ENCODE measurements at regions not wholly inside any gene's neighbourhood (a gene's known extent, or its start where the extent isn't known, plus 50 kb on each side); places are given as distances from the start of the nearest gene placed in this dataset.

- intact Hi-C loops (cut with DNase I; ENCODE audit: low total_unique reads) = no loop called here
- H3K4me3 ChIP-seq (ENCODE audit: low read depth, poor library complexity, severe bottlenecking) = no peak overlapping the region
- 61 to 84% methylated on average over 1 of the region's 1 CpG for WGBS, 2 donors
- TF ChIP-seq POLR2A (IDR thresholded peaks at IDR 0.05) = no peak
- TF ChIP-seq, protein P1, sequence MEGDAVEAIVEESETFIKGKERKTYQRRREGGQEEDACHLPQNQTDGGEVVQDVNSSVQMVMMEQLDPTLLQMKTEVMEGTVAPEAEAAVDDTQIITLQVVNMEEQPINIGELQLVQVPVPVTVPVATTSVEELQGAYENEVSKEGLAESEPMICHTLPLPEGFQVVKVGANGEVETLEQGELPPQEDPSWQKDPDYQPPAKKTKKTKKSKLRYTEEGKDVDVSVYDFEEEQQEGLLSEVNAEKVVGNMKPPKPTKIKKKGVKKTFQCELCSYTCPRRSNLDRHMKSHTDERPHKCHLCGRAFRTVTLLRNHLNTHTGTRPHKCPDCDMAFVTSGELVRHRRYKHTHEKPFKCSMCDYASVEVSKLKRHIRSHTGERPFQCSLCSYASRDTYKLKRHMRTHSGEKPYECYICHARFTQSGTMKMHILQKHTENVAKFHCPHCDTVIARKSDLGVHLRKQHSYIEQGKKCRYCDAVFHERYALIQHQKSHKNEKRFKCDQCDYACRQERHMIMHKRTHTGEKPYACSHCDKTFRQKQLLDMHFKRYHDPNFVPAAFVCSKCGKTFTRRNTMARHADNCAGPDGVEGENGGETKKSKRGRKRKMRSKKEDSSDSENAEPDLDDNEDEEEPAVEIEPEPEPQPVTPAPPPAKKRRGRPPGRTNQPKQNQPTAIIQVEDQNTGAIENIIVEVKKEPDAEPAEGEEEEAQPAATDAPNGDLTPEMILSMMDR (IDR thresholded peaks at IDR 0.05) = no peak
- DNase-seq (ENCODE audit: low spot score in 2 of 2) = no peak
Measured at GRCh38 chr13:75934889-75935288, 298.8 kb downstream of the LMO7 start.

- TF ChIP-seq, protein P1 (IDR thresholded peaks at IDR 0.05) = no peak
- TF ChIP-seq POLR2A (IDR thresholded peaks at IDR 0.05) = no peak
- no peak for DNase-seq (ENCODE audit: low spot score in 2 of 2)
- intact Hi-C loops (cut with DNase I; ENCODE audit: low total_unique reads) = no loop called here
- H3K4me3 ChIP-seq (ENCODE audit: low read depth, poor library complexity, severe bottlenecking) = no peak overlapping the region
- 75 to 82% methylated on average over 4 of the region's 4 CpGs for WGBS, 2 donors
Measured at GRCh38 chr13:75932636-75933035, 296.5 kb downstream of the LMO7 start.

DNA sequence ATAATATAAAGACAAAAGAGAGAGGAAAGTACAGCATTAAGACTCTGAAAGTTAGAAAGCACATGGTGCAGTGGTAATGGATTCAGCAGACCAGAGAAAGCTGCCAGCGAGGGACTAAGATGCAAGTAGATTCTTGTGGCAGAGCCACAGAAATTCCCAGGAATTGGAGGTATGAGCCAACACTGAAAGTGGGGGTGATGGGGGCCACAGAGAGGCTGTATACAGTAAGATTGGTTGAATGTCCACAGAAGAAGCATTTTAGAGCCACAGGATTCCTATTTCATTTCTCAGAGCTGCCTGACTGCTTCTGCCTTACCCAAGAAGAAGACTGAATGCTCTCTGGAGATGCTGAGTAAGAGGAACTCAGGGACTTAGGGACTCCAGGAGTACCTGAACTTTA, 295.0 kb downstream of the LMO7 start:
- TF ChIP-seq, protein P1 (IDR thresholded peaks at IDR 0.05) = no peak
- no peak for TF ChIP-seq POLR2A (IDR thresholded peaks at IDR 0.05)
- intact Hi-C loops (cut with DNase I; ENCODE audit: low total_unique reads) = no loop called here
- H3K4me3 ChIP-seq (ENCODE audit: low read depth, poor library complexity, severe bottlenecking) = no peak overlapping the region
- DNase-seq (ENCODE audit: low spot score in 2 of 2) = no peak
- 47 to 80% methylated on average over 1 of the region's 1 CpG for WGBS, 2 donors

GRCh38 chr13:75929076-75929475, 292.9 kb downstream of the LMO7 start:
- no peak overlapping the region for H3K4me3 ChIP-seq (ENCODE audit: low read depth, poor library complexity, severe bottlenecking)
- DNase-seq (ENCODE audit: low spot score in 2 of 2) = no peak
- intact Hi-C loops (cut with DNase I; ENCODE audit: low total_unique reads) = no loop called here
- TF ChIP-seq, protein P1 (IDR thresholded peaks at IDR 0.05) = no peak
- TF ChIP-seq POLR2A (IDR thresholded peaks at IDR 0.05) = no peak

DNA sequence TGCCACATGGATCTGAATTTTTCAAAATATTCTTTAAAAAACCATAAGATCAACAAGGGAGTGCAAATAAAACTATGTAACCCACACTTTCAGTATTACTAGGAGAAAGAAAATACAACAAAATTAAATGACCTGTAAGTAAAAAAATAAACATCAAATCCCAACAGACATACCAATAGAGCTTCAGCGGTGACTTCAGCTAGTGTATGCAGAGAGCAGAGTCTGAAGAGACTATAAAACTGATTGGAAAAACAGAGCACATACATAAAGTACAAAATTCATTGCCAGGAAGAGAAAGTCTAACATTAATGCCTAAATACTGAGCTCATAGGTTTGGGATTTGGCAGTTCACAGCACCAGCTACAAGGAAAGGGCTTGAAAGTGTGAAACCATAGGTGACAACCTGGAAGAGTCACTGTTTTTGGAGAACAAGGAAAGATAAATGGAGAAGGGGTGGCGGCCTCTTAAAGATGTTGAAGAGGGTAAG, 291.1 kb downstream of the LMO7 start:
- TF ChIP-seq POLR2A (IDR thresholded peaks at IDR 0.05) = no peak
- TF ChIP-seq, protein P1 (IDR thresholded peaks at IDR 0.05) = no peak
- 89% methylated on average over 2 of the region's 2 CpGs for WGBS, 2 donors

GRCh38 chr13:75920536-75920935, 284.4 kb downstream of the LMO7 start:
- no peak overlapping the region for H3K4me3 ChIP-seq (ENCODE audit: low read depth, poor library complexity, severe bottlenecking)
- no peak for DNase-seq (ENCODE audit: low spot score in 2 of 2)
- intact Hi-C loops (cut with DNase I; ENCODE audit: low total_unique reads) = no loop called here
- TF ChIP-seq, protein P1 (IDR thresholded peaks at IDR 0.05) = no peak
- no peak for TF ChIP-seq POLR2A (IDR thresholded peaks at IDR 0.05)
- WGBS, 2 donors = 93 to 100% methylated on average over 1 of the region's 1 CpG

More for the DNA sequence above, 291.1 kb downstream of the LMO7 start:
- intact Hi-C loops (cut with DNase I; ENCODE audit: low total_unique reads) = no loop called here
- no peak overlapping the region for H3K4me3 ChIP-seq (ENCODE audit: low read depth, poor library complexity, severe bottlenecking)
- DNase-seq (ENCODE audit: low spot score in 2 of 2) = no peak
